ENCODE measurements at regions not wholly inside any gene's neighbourhood (a gene's known extent, or its start where the extent isn't known, plus 50 kb on each side); places are given as distances from the start of the nearest gene placed in this dataset.

- TF ChIP-seq, protein P1, sequence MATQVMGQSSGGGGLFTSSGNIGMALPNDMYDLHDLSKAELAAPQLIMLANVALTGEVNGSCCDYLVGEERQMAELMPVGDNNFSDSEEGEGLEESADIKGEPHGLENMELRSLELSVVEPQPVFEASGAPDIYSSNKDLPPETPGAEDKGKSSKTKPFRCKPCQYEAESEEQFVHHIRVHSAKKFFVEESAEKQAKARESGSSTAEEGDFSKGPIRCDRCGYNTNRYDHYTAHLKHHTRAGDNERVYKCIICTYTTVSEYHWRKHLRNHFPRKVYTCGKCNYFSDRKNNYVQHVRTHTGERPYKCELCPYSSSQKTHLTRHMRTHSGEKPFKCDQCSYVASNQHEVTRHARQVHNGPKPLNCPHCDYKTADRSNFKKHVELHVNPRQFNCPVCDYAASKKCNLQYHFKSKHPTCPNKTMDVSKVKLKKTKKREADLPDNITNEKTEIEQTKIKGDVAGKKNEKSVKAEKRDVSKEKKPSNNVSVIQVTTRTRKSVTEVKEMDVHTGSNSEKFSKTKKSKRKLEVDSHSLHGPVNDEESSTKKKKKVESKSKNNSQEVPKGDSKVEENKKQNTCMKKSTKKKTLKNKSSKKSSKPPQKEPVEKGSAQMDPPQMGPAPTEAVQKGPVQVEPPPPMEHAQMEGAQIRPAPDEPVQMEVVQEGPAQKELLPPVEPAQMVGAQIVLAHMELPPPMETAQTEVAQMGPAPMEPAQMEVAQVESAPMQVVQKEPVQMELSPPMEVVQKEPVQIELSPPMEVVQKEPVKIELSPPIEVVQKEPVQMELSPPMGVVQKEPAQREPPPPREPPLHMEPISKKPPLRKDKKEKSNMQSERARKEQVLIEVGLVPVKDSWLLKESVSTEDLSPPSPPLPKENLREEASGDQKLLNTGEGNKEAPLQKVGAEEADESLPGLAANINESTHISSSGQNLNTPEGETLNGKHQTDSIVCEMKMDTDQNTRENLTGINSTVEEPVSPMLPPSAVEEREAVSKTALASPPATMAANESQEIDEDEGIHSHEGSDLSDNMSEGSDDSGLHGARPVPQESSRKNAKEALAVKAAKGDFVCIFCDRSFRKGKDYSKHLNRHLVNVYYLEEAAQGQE (IDR thresholded peaks at IDR 0.05; ENCODE audit: insufficient read depth in 1 of 2, low read depth in 2 of 2, low read length in 2 of 2), result no peak
- no peak for TF ChIP-seq POLR2AphosphoS5 (IDR thresholded peaks at IDR 0.05; ENCODE audit: low read depth, low read length)
Measured at GRCh38 chr6:6892744-6893583, 214.8 kb upstream of the RREB1 start.
